OCI-LY1 (cell line): ENCODE measurements at regions not wholly inside any gene's neighbourhood (a gene's known extent, or its start where the extent isn't known, plus 50 kb on each side); places are given as distances from the start of the nearest gene placed in this dataset.

Experiments
- H2AFZ ChIP-seq: fragments of 200-600 bp; sonication (generic), shearing (Covaris generic); 2 replicates; pipeline ENCODE4 v1.6.0; 2014; ENCODE audit warnings: antibody characterized with exemption, mild to moderate bottlenecking, low read length
- H3F3A ChIP-seq: fragments of 200-600 bp; sonication (generic), shearing (Covaris generic); 2 replicates; pipeline ENCODE4 v1.6.0; 2014; ENCODE audit warnings: mild to moderate bottlenecking, antibody characterized with exemption, low read length, moderate library complexity; ENCODE audit not compliant: insufficient read depth
- H3K27ac ChIP-seq: fragments of 200-600 bp; sonication (generic); 2 replicates; pipeline ENCODE4 v1.5.1; 2014; ENCODE audit warnings: low read length, mixed run types, mild to moderate bottlenecking, low read depth; ENCODE audit not compliant: poor library complexity, severe bottlenecking
- H3K27me3 ChIP-seq: fragments of 200-600 bp; sonication (generic); 2 replicates; pipeline ENCODE4 v1.6.0; 2014; ENCODE audit warnings: antibody characterized with exemption, mild to moderate bottlenecking, low read length, moderate library complexity; ENCODE audit not compliant: insufficient read depth
- H3K36me3 ChIP-seq: fragments of 200-600 bp; sonication (generic); 2 replicates; pipeline ENCODE4 v1.6.1; 2014; ENCODE audit warnings: mild to moderate bottlenecking, antibody characterized with exemption, low read length, moderate library complexity, mixed read lengths; ENCODE audit not compliant: insufficient read depth
- H3K4me1 ChIP-seq: fragments of 200-600 bp; sonication (generic); 2 replicates; pipeline ENCODE4 v1.5.1; 2014; ENCODE audit warnings: mild to moderate bottlenecking, low read length, moderate library complexity; ENCODE audit not compliant: insufficient read depth, severe bottlenecking
- H3K4me2 ChIP-seq: fragments of 200-600 bp; sonication (generic), shearing (Covaris generic); 2 replicates; pipeline ENCODE4 v1.6.1; 2014; ENCODE audit warnings: low read length
- H3K4me3 ChIP-seq: fragments of 200-600 bp; sonication (generic); 2 replicates; pipeline ENCODE4 v1.5.1; 2014; ENCODE audit warnings: low read length, low read depth, mild to moderate bottlenecking, mixed read lengths; ENCODE audit not compliant: poor library complexity, severe bottlenecking
- H3K79me2 ChIP-seq: fragments of 200-600 bp; shearing (Covaris generic); 2 replicates; pipeline ENCODE4 v1.6.1; 2016; ENCODE audit warnings: mixed run types, low read length, mixed read lengths; ENCODE audit not compliant: insufficient read depth
- H3K9ac ChIP-seq: fragments of 200-600 bp; sonication (generic), shearing (Covaris generic); 2 replicates; pipeline ENCODE4 v1.6.1; 2014; ENCODE audit warnings: mild to moderate bottlenecking, low read length, mixed read lengths
- H3K9me2 ChIP-seq: fragments of 200-600 bp; sonication (generic), shearing (Covaris generic); 2 replicates; pipeline ENCODE4 v1.6.1; 2014; ENCODE audit warnings: low read depth, mild to moderate bottlenecking, low read length, mixed read lengths
- H3K9me3 ChIP-seq: fragments of 200-600 bp; shearing (Covaris generic); 2 replicates; pipeline ENCODE4 v1.6.1; 2014; ENCODE audit warnings: low read length, mixed read lengths
- H4K20me1 ChIP-seq: fragments of 200-600 bp; sonication (generic), shearing (Covaris generic); 2 replicates; pipeline ENCODE4 v1.6.0; 2016; ENCODE audit warnings: mild to moderate bottlenecking, low read length; ENCODE audit not compliant: insufficient read depth
- EZH2 ChIP-seq: fragments of 200-600 bp; sonication (generic), shearing (Covaris generic); IDR thresholded peaks from 2 replicates; pipeline ENCODE4 v1.8.0; 2017; ENCODE audit warnings: borderline replicate concordance, mixed run types, mild to moderate bottlenecking, antibody characterized with exemption, low read length, moderate library complexity, mixed read lengths
- TF ChIP-seq, protein P1 (sequence below): fragments of 200-600 bp; sonication (generic), shearing (Covaris generic); IDR thresholded peaks from 2 replicates; pipeline ENCODE4 v1.5.1; 2017; ENCODE audit warnings: mild to moderate bottlenecking, antibody characterized with exemption, low read length, moderate library complexity, mixed read lengths

DNA sequence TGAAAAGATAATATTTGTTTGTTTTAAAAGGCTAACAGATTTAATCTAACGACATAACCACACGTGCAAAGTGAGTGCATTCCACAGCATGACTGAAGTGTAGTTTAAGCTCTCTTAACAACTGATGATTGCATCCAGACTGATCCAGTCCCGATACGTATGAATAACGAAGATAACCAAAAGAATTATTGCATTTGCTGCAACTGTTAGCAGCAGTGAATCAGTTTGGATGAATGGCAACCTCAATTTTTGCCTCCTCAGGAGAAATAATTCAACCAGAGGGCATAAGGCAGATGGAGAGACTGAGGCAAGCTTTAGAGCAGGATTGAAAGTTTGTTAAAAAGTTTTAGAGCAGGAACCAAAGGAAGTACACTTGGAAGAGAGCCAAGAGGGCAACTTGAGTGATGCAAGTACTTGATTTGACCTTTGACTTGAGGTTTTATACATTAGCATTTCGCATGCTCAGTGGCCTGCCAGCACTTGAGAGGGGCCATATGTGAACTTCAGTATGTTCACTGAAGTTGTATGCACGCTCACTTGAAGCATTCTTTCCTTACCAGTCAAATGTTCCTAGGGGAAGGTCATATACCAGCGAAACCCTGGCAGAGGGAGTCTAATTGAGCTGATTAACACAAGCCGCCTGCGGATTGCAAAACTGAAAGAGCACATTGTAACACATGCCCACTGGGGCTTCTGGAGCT lies 835.0 kb upstream of the PCDH20 start:
- H3F3A ChIP-seq = no peaks in the 10 kb centered on the region
- no peaks in the 10 kb centered on the region for H3K27me3 ChIP-seq
- H3K27ac ChIP-seq = no peak overlapping the region
- TF ChIP-seq, protein P1, sequence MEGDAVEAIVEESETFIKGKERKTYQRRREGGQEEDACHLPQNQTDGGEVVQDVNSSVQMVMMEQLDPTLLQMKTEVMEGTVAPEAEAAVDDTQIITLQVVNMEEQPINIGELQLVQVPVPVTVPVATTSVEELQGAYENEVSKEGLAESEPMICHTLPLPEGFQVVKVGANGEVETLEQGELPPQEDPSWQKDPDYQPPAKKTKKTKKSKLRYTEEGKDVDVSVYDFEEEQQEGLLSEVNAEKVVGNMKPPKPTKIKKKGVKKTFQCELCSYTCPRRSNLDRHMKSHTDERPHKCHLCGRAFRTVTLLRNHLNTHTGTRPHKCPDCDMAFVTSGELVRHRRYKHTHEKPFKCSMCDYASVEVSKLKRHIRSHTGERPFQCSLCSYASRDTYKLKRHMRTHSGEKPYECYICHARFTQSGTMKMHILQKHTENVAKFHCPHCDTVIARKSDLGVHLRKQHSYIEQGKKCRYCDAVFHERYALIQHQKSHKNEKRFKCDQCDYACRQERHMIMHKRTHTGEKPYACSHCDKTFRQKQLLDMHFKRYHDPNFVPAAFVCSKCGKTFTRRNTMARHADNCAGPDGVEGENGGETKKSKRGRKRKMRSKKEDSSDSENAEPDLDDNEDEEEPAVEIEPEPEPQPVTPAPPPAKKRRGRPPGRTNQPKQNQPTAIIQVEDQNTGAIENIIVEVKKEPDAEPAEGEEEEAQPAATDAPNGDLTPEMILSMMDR = no peak
- TF ChIP-seq EZH2 = no peak
- no peaks in the 10 kb centered on the region for H4K20me1 ChIP-seq
- H3K9me2 ChIP-seq = no peaks in the 10 kb centered on the region
- peaks cover 15% of the 10 kb centered on the region for H3K4me1 ChIP-seq
- H3K9me3 ChIP-seq = 0 out of 2 replicates have a peak, but pooled peaks cover 12% of the 10 kb centered on the region
- no peaks in the 10 kb centered on the region for H3K36me3 ChIP-seq
- H3K4me3 ChIP-seq = no peak overlapping the region
- no peak overlapping the region for H3K9ac ChIP-seq
- H3K79me2 ChIP-seq = no peaks in the 10 kb centered on the region
- no peak overlapping the region for H3K4me2 ChIP-seq
- H2AFZ ChIP-seq = peak overlapping the region; percentile 99; the same call in 1 of the 2 replicates

DNA sequence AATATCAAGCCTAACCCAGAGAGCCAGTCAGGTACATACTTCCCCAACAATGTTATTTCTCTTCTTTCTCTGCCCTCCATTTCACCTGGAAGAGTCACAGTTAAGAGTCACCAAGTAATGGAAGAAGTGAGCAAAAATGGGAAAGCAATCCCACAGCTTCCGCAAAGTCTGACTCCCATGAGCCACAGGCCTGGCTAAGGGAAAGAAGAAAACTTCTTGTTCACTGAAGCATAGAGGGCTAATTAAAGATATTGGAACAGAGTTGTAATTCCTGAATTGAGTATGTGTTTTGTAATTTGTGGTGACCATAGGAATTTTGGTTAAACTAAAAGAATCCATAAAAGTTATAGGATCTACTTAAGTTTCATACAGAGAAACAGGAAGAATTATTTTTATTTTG lies 830.9 kb upstream of the PCDH20 start:
- Histone ChIP-seq H3K36me3 (no peaks in the 10 kb centered on the region), H3K4me3 (no peak overlapping the region), H4K20me1 (no peaks in the 10 kb centered on the region), H3K79me2 (no peaks in the 10 kb centered on the region), H3K4me2 (no peak overlapping the region), H3K4me1 (peaks cover 15% of the 10 kb centered on the region), H3K9me2 (no peaks in the 10 kb centered on the region), H2AFZ (no peak overlapping the region), H3K27ac (no peak overlapping the region), H3K9ac (no peak overlapping the region), H3K27me3 (no peaks in the 10 kb centered on the region), H3F3A (no peaks in the 10 kb centered on the region), H3K9me3 (no peaks in the 10 kb centered on the region)
- TF ChIP-seq, protein P1 = no peak
- TF ChIP-seq EZH2 = no peak

DNA sequence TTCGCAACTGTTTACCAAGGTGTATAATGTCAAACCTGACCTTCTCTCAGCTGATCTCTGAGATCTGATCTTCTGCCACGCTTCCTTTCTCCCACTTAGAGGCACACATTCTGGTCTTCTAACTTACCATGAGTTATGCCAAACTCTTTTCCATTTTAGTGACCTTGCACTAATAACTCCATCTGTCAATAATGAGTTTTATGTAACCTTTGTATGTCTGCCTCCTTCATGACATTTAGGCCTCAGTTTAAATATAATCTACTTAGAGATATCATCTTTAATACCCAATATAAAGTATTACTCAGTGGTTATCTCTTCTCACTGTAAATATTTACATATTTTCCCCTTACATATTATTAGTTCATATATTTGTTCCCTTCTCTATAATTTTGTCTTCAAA lies 827.5 kb upstream of the PCDH20 start:
- no peaks in the 10 kb centered on the region for H3K4me1 ChIP-seq
- no peak for TF ChIP-seq EZH2
- TF ChIP-seq, protein P1 = no peak
- H3K79me2 ChIP-seq = no peaks in the 10 kb centered on the region
- no peak overlapping the region for H3K27ac ChIP-seq
- no peaks in the 10 kb centered on the region for H3K9me2 ChIP-seq
- H3K4me3 ChIP-seq = no peak overlapping the region
- H3F3A ChIP-seq = no peaks in the 10 kb centered on the region
- no peaks in the 10 kb centered on the region for H3K9me3 ChIP-seq
- H4K20me1 ChIP-seq = no peaks in the 10 kb centered on the region
- H3K9ac ChIP-seq = no peak overlapping the region
- H3K27me3 ChIP-seq = no peaks in the 10 kb centered on the region
- H2AFZ ChIP-seq = no peak overlapping the region
- no peaks in the 10 kb centered on the region for H3K36me3 ChIP-seq
- H3K4me2 ChIP-seq = no peak overlapping the region
